GM23248 (cell line): ENCODE measurements at regions not wholly inside any gene's neighbourhood (a gene's known extent, or its start where the extent isn't known, plus 50 kb on each side); places are given as distances from the start of the nearest gene placed in this dataset.

ENCODE experiments used
- EZH2 ChIP-seq: fragments of 200-600 bp; sonication (generic); IDR thresholded peaks from 2 replicates; pipeline ENCODE4 v1.6.1; 2018; ENCODE audit warnings: antibody characterized with exemption, mild to moderate bottlenecking; ENCODE audit not compliant: insufficient read depth, poor library complexity, severe bottlenecking
- EZH2phosphoT487 ChIP-seq: fragments of 200-600 bp; sonication (generic); IDR thresholded peaks from 2 replicates; pipeline ENCODE4 v1.6.1; 2018; ENCODE audit warnings: antibody characterized with exemption, moderate library complexity, mild to moderate bottlenecking, low read depth; ENCODE audit not compliant: insufficient read depth

DNA sequence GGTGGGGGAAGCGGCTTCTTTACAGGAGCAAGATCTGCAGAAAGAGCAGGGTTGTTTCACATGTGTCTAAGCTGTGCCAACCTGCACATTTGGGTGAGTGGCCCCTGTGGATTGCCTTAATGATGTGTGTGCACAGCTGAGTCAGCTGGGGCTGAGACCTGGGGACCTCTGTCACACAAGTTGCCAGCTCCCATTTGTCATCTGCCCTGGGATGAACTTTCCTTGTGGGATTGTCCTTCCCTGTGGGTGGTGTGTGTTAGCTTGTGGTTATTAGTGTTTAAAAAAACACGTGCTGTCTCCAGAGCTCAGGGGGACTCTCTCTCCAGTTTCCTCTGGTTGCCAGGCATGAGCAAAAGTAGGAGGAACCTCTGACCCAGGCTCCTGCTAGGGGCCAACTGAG lies 400.5 kb upstream of the CCL2 start:
- no peak for TF ChIP-seq EZH2
- TF ChIP-seq EZH2phosphoT487, result no peak
